NCI-H2227 (cell line): ENCODE measurements at regions not wholly inside any gene's neighbourhood (a gene's known extent, or its start where the extent isn't known, plus 50 kb on each side); places are given as distances from the start of the nearest gene placed in this dataset.

Experiments used
- DNase-seq: peaks from one replicate; lab custom pipeline; 2025; ENCODE audit not compliant: unreplicated experiment; lab: John Stamatoyannopoulos, UW

GRCh38 chr7:45971661-45972175 lies 50.6 kb upstream of the IGFBP3 start:
- DNase-seq: no peak

- DNase-seq: no peak
These were observed 50.1 kb upstream of the IGFBP3 start for GRCh38 chr7:45971171-45971570.
